HCT116 (cell line): ENCODE measurements at regions not wholly inside any gene's neighbourhood (a gene's known extent, or its start where the extent isn't known, plus 50 kb on each side); places are given as distances from the start of the nearest gene placed in this dataset.

ENCODE experiments used
- ATAC-seq: fragments of 200-7000 bp; cut with Tn5 transposase; 2 replicates; pipeline ENCODE4 v1.9.1; 2020; ENCODE audit warnings: mild to moderate bottlenecking, moderate library complexity
- BruUV-seq: library from RNA; stranded (reverse); fragments of 400-500 nt; replicated peaks from 2 replicates; lab custom pipeline; 2021; lab: Mats Ljungman, UMichigan
- CTCF ChIA-PET: fragments of 300-600 bp; sonication (Branson Sonifier 250); formaldehyde crosslinking; loops from one replicate; lab custom pipeline; 2021; ENCODE audit warnings: antibody characterized with exemption; lab: Charles Lee
- POLR2A ChIA-PET: fragments of 300-600, 350-600 bp; sonication (Branson Sonifier 250); formaldehyde crosslinking; loops from one replicate; lab custom pipeline; 2021; ENCODE audit warnings: antibody characterized with exemption; lab: Charles Lee
- RAD21 ChIA-PET, 2 experiments: fragments of 300-600 bp; sonication (Branson Sonifier 250); formaldehyde crosslinking; loops; one replicate each; lab custom pipeline; 2023; ENCODE audit warnings: low total read pairs in 2 of 2; ENCODE audit not compliant: uncharacterized antibody in 2 of 2, unreplicated experiment in 2 of 2, low non-redundant PET in 1 of 2; lab: Charles Lee
- DNase-seq: peaks from one replicate; pipeline ENCODE4 v3.0.0-alpha.2; 2010; ENCODE audit warnings: low read depth, low spot score
- H2AFZ ChIP-seq: fragments of 200-600 bp; shearing (Covaris generic), sonication (generic); 2 replicates; pipeline ENCODE4 v1.6.1; 2017; ENCODE audit warnings: low read depth, mixed run types, mixed read lengths, antibody characterized with exemption, low read length; ENCODE audit not compliant: poor library complexity, severe bottlenecking
- H3K27ac ChIP-seq: 2 replicates; pipeline ENCODE4 v1.5.1; 2012; ENCODE audit warnings: low read depth, low read length
- H3K27me3 ChIP-seq: fragments of 200-600 bp; sonication (generic); 2 replicates; pipeline ENCODE4 v1.6.1; 2016; ENCODE audit warnings: mixed run types, low read length, mixed read lengths; ENCODE audit not compliant: insufficient read depth
- H3K36me3 ChIP-seq, 2 experiments: fragments of 200-500 bp in 1 of 2; fragments of 200-600 bp in 1 of 2; sonication (Bioruptor generic) in 1 of 2; sonication (generic) in 1 of 2; 2 replicates each; pipeline versions ENCODE4 v1.5.1 to v1.6.1; 2014 to 2016; ENCODE audit warnings: low read length in 2 of 2, inconsistent platforms in 1 of 2, mixed read lengths in 1 of 2, mixed run types in 1 of 2; ENCODE audit not compliant: insufficient read depth in 2 of 2, control insufficient read depth in 1 of 2
- H3K4me1 ChIP-seq, 2 experiments: fragments of 200-600 bp in 1 of 2; sonication (generic) in 1 of 2; 2 replicates each; pipeline versions ENCODE4 v1.5.1 to v1.6.1; 2012 to 2017; ENCODE audit warnings: low read length in 2 of 2, inconsistent platforms in 1 of 2, mild to moderate bottlenecking in 1 of 2, mixed read lengths in 1 of 2, mixed run types in 1 of 2, moderate library complexity in 1 of 2; ENCODE audit not compliant: insufficient read depth in 2 of 2, control insufficient read depth in 1 of 2
- H3K4me2 ChIP-seq: fragments of 200-600 bp; sonication (generic); 2 replicates; pipeline ENCODE4 v1.6.1; 2017; ENCODE audit warnings: mixed run types, low read length, mixed read lengths
- H3K4me3 ChIP-seq, 2 experiments: fragments of 200-600 bp in 1 of 2; sonication (generic) in 1 of 2; replicated peaks in 1 of 2; 2 replicates each; pipeline ENCODE4 v1.5.1; 2011 to 2016; ENCODE audit warnings: low read length in 2 of 2, control low read depth in 1 of 2, low read depth in 1 of 2, mild to moderate bottlenecking in 1 of 2, mixed read lengths in 1 of 2, mixed run types in 1 of 2
- H3K79me2 ChIP-seq: fragments of 200-600 bp; sonication (generic); 2 replicates; pipeline ENCODE4 v1.6.1; 2017; ENCODE audit warnings: mild to moderate bottlenecking, mixed run types, low read length, moderate library complexity, mixed read lengths; ENCODE audit not compliant: insufficient read depth
- H3K9ac ChIP-seq: fragments of 200-600 bp; sonication (generic); 2 replicates; pipeline ENCODE4 v1.6.1; 2016; ENCODE audit warnings: low read length, mixed read lengths
- H3K9me2 ChIP-seq: fragments of 200-600 bp; sonication (generic), shearing (Covaris generic); 2 replicates; pipeline ENCODE4 v1.6.1; 2017; ENCODE audit warnings: mixed run types, mild to moderate bottlenecking, moderate library complexity; ENCODE audit not compliant: insufficient read depth
- H3K9me3 ChIP-seq, 2 experiments: fragments of 200-500 bp in 1 of 2; fragments of 200-600 bp in 1 of 2; sonication (Bioruptor generic) in 1 of 2; sonication (generic) in 1 of 2; 2 replicates each; pipeline ENCODE4 v1.6.1; 2014 to 2017; ENCODE audit warnings: low read length in 2 of 2, mixed read lengths in 2 of 2, inconsistent platforms in 1 of 2, low read depth in 1 of 2, mild to moderate bottlenecking in 1 of 2, mixed run types in 1 of 2, moderate library complexity in 1 of 2; ENCODE audit not compliant: control insufficient read depth in 1 of 2, insufficient read depth in 1 of 2
- H4K20me1 ChIP-seq: fragments of 200-600 bp; sonication (generic), shearing (Covaris generic); 2 replicates; pipeline ENCODE4 v1.6.1; 2017; ENCODE audit warnings: mixed run types, mild to moderate bottlenecking, moderate library complexity; ENCODE audit not compliant: insufficient read depth
- ELF1 ChIP-seq: IDR thresholded peaks from 2 replicates; pipeline ENCODE4 v1.6.1; 2012; ENCODE audit warnings: low read depth, borderline replicate concordance
- EZH2 ChIP-seq: fragments of 200-600 bp; sonication (generic); IDR thresholded peaks from 2 replicates; pipeline ENCODE4 v1.6.1; 2017; ENCODE audit warnings: antibody characterized with exemption, mixed run types
- JUND ChIP-seq: IDR thresholded peaks from 2 replicates; pipeline ENCODE4 v1.6.1; 2012
- POLR2AphosphoS5 ChIP-seq: IDR thresholded peaks from 2 replicates; pipeline ENCODE4 v1.6.1; 2011; ENCODE audit warnings: mild to moderate bottlenecking, low read depth, low read length, moderate library complexity
- REST ChIP-seq: IDR thresholded peaks from 2 replicates; pipeline ENCODE4 v1.6.1; 2012; ENCODE audit warnings: low read depth
- SRF ChIP-seq: IDR thresholded peaks from 2 replicates; pipeline ENCODE4 v1.6.1; 2012; ENCODE audit warnings: low read depth
- YY1 ChIP-seq: IDR thresholded peaks from 2 replicates; pipeline ENCODE4 v1.6.1; 2011; ENCODE audit warnings: low read length, low read depth, moderate library complexity, mild to moderate bottlenecking; ENCODE audit not compliant: insufficient replicate concordance; ENCODE audit errors: extremely low read depth
- ZFX ChIP-seq: fragments of 450-650 bp; IDR thresholded peaks from 2 replicates; pipeline ENCODE4 v1.6.1; 2017
- intact Hi-C: fragments of 100-400 bp; cut with micrococcal nuclease; formaldehyde crosslinking; loops from 2 replicates; pipeline ENCODE4 v1.10.0; 2022
- TF ChIP-seq, protein P1 (sequence below): IDR thresholded peaks from 2 replicates; pipeline ENCODE4 v1.6.1; 2011; ENCODE audit warnings: mild to moderate bottlenecking, low read length, moderate library complexity; ENCODE audit not compliant: insufficient replicate concordance; ENCODE audit errors: extremely low read depth

GRCh38 chr3:177827511-177828207 lies 630.4 kb upstream of the TBL1XR1 start:
- Histone ChIP-seq H3K79me2 (no peaks in the 10 kb centered on the region), H3K4me3 (no peak overlapping the region), H2AFZ (no peak overlapping the region), H3K9ac (no peak overlapping the region), H3K4me2 (peak overlapping the region; percentile 7; the same call in 1 of the 2 replicates), H3K27ac (no peak overlapping the region), H3K27me3 (no peaks in the 10 kb centered on the region; the same call in 1 of the 2 replicates), H3K9me2 (no peaks in the 10 kb centered on the region), H3K9me3 (no peaks in the 10 kb centered on the region), H3K4me1 (peaks cover 3 to 8% of the 10 kb centered on the region in 2 experiments; a peak in 2 of 4 replicates), H3K36me3 (no peaks in the 10 kb centered on the region), H4K20me1 (no peaks in the 10 kb centered on the region)
- DNase-seq = no peak
- ChIA-PET POLR2A (no interaction called here), RAD21 (no interaction called here), CTCF (interaction anchor here (1.6 kb wide), 1 partner anchor 9 kb away, joined by 3 read pairs; no protein-coding TSS in a partner anchor)
- peak; percentile 57 for ATAC-seq
- intact Hi-C loops = no loop called here
- TF ChIP-seq POLR2AphosphoS5 (no peak), JUND (0 out of 2 replicates have a peak, but pooled peaks have one; percentile 15), ZFX (no peak)
- BruUV-seq = no TSS peak

GRCh38 chr3:177828208-177828565 lies 630.9 kb upstream of the TBL1XR1 start:
- H3K36me3 ChIP-seq = no peaks in the 10 kb centered on the region
- no peaks in the 10 kb centered on the region for H3K79me2 ChIP-seq
- no peak overlapping the region for H3K4me2 ChIP-seq
- no peak overlapping the region for H3K4me3 ChIP-seq
- H3K9me3 ChIP-seq = no peaks in the 10 kb centered on the region
- no TSS peak for BruUV-seq
- RAD21 ChIA-PET = no interaction called here
- ATAC-seq = no peak
- no peak overlapping the region for H3K27ac ChIP-seq
- TF ChIP-seq YY1 (no peak), REST (no peak), EZH2 (no peak), ELF1 (no peak), ZFX (no peak), SRF (no peak)
- TF ChIP-seq, protein P1, sequence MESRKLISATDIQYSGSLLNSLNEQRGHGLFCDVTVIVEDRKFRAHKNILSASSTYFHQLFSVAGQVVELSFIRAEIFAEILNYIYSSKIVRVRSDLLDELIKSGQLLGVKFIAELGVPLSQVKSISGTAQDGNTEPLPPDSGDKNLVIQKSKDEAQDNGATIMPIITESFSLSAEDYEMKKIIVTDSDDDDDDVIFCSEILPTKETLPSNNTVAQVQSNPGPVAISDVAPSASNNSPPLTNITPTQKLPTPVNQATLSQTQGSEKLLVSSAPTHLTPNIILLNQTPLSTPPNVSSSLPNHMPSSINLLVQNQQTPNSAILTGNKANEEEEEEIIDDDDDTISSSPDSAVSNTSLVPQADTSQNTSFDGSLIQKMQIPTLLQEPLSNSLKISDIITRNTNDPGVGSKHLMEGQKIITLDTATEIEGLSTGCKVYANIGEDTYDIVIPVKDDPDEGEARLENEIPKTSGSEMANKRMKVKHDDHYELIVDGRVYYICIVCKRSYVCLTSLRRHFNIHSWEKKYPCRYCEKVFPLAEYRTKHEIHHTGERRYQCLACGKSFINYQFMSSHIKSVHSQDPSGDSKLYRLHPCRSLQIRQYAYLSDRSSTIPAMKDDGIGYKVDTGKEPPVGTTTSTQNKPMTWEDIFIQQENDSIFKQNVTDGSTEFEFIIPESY = no peak
- TF ChIP-seq, all 23 proteins: peak for 0
- Histone ChIP-seq H4K20me1 (no peaks in the 10 kb centered on the region), H3K4me1 (peaks cover 3 to 8% of the 10 kb centered on the region in 2 experiments; a peak in 2 of 4 replicates), H2AFZ (no peak overlapping the region), H3K9me2 (no peaks in the 10 kb centered on the region), H3K9ac (no peak overlapping the region), H3K27me3 (no peaks in the 10 kb centered on the region; the same call in 1 of the 2 replicates)
- CTCF ChIA-PET = interaction anchor here (1.6 kb wide), 1 partner anchor 8 kb away, joined by 3 read pairs; no protein-coding TSS in a partner anchor
- POLR2A ChIA-PET = no interaction called here
- no peak for DNase-seq
- intact Hi-C loops = no loop called here
